Epithelial cell of esophagus (primary cell): ENCODE measurements at regions not wholly inside any gene's neighbourhood (a gene's known extent, or its start where the extent isn't known, plus 50 kb on each side); places are given as distances from the start of the nearest gene placed in this dataset.

Experiments used
- DNase-seq: peaks from one replicate; pipeline ENCODE4 v3.0.0; 2010; ENCODE audit warnings: low read depth
- H3K4me3 ChIP-seq: 2 replicates; pipeline ENCODE4 v1.5.1; 2011; ENCODE audit warnings: mild to moderate bottlenecking, low read length, control low read depth
- CTCF ChIP-seq: IDR thresholded peaks from 2 replicates; pipeline ENCODE4 v1.5.1; 2011; ENCODE audit warnings: low read depth, mild to moderate bottlenecking, low read length, control low read depth, inconsistent platforms; ENCODE audit not compliant: insufficient read depth; ENCODE audit errors: missing control alignments

DNA sequence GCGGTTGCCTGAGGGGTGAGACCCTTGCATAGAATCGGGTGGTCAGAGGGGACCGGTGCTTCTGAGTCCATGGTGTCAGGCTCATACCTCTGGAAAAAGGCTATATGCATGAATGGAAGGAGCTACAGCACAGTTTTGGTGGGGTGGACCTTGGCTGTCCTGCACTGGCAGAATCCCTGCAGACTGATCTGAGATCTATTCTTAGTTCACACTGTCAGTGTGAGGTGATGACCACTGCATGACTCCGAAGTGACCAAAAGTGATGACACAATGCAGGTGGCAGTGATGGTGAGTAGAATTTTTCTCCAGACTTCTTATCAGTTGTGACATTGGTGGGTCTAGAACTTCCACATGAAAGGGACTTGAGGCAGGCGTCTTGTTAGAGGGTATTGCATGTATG lies 105.2 kb upstream of the SLC28A3 start:
- no peak for TF ChIP-seq CTCF
- H3K4me3 ChIP-seq: no peak overlapping the region
- no peak for DNase-seq

DNA sequence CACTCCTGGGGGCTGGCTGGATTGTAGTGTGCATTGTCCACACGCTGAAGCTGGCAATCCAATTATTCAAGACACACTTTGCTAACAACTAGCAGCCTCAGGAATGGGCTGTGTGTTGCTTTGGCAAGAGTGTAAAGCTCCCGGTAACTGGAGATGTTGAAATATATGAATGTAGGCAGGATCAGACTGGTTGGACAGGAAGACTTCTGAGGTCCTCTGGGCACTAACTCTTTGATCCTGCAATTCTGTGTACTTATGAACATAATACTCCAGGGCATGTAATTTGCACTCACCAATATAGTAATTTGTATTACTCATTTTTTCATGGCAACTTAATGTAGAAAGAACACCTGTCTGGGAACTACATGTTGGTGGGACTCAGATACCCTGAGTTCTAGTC lies 106.7 kb upstream of the SLC28A3 start:
- H3K4me3 ChIP-seq: no peak overlapping the region
- DNase-seq: peak; percentile 95

GRCh38 chr9:84450029-84450428 lies 109.5 kb upstream of the SLC28A3 start:
- peak; percentile 43 for DNase-seq
- no peak for TF ChIP-seq CTCF

More for the DNA sequence above, 106.7 kb upstream of the SLC28A3 start:
- TF ChIP-seq CTCF: no peak

DNA sequence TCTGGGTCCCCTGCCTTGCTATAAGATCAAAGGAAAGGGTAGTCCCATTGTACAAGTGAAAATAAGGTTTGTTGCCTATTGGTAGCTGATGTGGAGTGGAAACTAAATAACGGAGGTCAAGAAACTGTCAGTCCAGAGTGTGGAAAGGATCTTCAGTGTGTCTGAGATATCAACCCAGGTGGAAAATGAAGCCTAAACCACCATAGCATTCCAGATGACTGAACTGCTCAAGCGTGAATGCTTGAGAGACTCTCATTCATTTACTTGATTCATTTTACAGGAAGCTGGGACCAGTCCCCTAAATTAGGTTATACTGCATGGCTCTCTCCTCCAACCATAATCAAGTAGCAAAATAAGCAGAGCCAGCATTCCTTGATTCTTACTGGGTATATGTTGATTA lies 116.0 kb upstream of the SLC28A3 start:
- TF ChIP-seq CTCF: no peak
- DNase-seq: no peak
- H3K4me3 ChIP-seq: no peak overlapping the region

More at GRCh38 chr9:84450029-84450428, 109.5 kb upstream of the SLC28A3 start:
- no peak overlapping the region for H3K4me3 ChIP-seq

GRCh38 chr9:84460695-84461094 lies 120.1 kb upstream of the SLC28A3 start:
- DNase-seq: no peak
- H3K4me3 ChIP-seq: no peak overlapping the region
- TF ChIP-seq CTCF: no peak

GRCh38 chr9:84463272-84463671 lies 122.7 kb upstream of the SLC28A3 start:
- DNase-seq: no peak
- no peak for TF ChIP-seq CTCF
- H3K4me3 ChIP-seq: no peak overlapping the region

DNA sequence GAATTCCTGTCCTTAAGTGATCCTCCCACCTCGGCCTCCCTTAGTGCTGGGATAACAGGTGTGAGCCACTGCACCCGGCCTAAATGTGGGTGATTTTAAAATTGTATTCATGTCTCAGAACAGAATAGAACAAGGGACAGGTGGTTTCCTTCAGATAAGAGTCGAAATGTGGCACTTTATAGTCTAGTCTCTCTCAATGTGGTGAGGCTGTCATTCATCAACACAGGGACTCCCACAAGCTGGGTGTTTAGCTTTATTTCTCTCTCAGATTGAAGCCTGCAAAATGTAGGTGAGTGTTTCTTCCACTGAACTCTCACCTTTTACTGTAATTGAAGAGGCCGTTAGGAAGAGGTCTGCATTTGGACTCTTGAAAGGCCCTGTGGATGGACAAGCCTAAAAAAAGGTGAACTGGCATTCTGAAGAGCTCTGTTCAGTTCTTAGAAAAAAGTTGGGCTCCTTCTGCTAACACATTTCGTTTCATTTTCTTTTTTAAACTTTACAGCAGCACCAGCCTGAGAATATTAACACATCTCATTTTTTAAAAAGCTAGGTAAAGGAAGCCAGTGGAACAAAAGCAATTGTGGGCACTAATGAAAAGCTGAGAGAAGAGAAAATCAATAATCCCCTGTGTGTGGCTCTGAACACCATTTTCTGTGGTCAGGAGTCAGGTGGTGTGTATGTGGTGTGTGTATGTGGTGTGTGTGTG lies 126.2 kb upstream of the SLC28A3 start:
- no peak for DNase-seq
- H3K4me3 ChIP-seq: no peak overlapping the region
- no peak for TF ChIP-seq CTCF
